HG02938 (cell line): ENCODE measurements at regions not wholly inside any gene's neighbourhood (a gene's known extent, or its start where the extent isn't known, plus 50 kb on each side); places are given as distances from the start of the nearest gene placed in this dataset.
"Not testable (repeated sequence)": the region's sequence is repeated elsewhere in the genome, so short reads cannot be mapped to it uniquely, and the experiment has no call there.

ENCODE experiments used
- ATAC-seq: cut with Tn5 transposase; IDR thresholded peaks from one replicate; pipeline ENCODE4 v1.9.1; 2021; ENCODE audit warnings: mild to moderate bottlenecking, moderate library complexity; ENCODE audit not compliant: unreplicated experiment

GRCh38 chr11:67779189-67779875 lies 104.9 kb upstream of the ALDH3B2 start:
- ATAC-seq = not testable (repeated sequence)

- no peak for ATAC-seq
These were observed 102.6 kb upstream of the ALDH3B2 start for GRCh38 chr11:67776852-67777520.

- ATAC-seq = not testable (repeated sequence)
These were observed 99.8 kb upstream of the ALDH3B2 start for GRCh38 chr11:67774175-67774574.

- ATAC-seq = not testable (repeated sequence)
These were observed 93.7 kb upstream of the ALDH3B2 start for GRCh38 chr11:67768001-67768730.

- not testable (repeated sequence) for ATAC-seq
These were observed 86.8 kb upstream of the ALDH3B2 start for GRCh38 chr11:67761211-67761610.

GRCh38 chr11:67759321-67759720 lies 84.9 kb upstream of the ALDH3B2 start:
- ATAC-seq = not testable (repeated sequence)

- ATAC-seq = not testable (repeated sequence)
These were observed 84.0 kb upstream of the ALDH3B2 start for GRCh38 chr11:67758467-67758866.

- ATAC-seq = not testable (repeated sequence)
These were observed 83.6 kb upstream of the ALDH3B2 start for GRCh38 chr11:67758009-67758408.

GRCh38 chr11:67753820-67754219 lies 79.4 kb upstream of the ALDH3B2 start:
- ATAC-seq = not testable (repeated sequence)

GRCh38 chr11:67745181-67745726 lies 70.8 kb upstream of the ALDH3B2 start:
- ATAC-seq = no peak

- not testable (repeated sequence) for ATAC-seq
These were observed 69.8 kb upstream of the ALDH3B2 start for GRCh38 chr11:67744231-67744630.

- not testable (repeated sequence) for ATAC-seq
These were observed 63.8 kb upstream of the ALDH3B2 start for GRCh38 chr11:67738231-67738630.

GRCh38 chr11:67737562-67738080 lies 63.2 kb upstream of the ALDH3B2 start:
- not testable (repeated sequence) for ATAC-seq

GRCh38 chr11:67732045-67732787 lies 57.8 kb upstream of the ALDH3B2 start:
- ATAC-seq = no peak

GRCh38 chr11:67731583-67731982 lies 57.2 kb upstream of the ALDH3B2 start:
- no peak for ATAC-seq

- not testable (repeated sequence) for ATAC-seq
These were observed 53.7 kb upstream of the ALDH3B2 start for GRCh38 chr11:67728163-67728571.

- not testable (repeated sequence) for ATAC-seq
These were observed 52.9 kb upstream of the ALDH3B2 start for GRCh38 chr11:67727066-67728040.
